ENCODE measurements at regions not wholly inside any gene's neighbourhood (a gene's known extent, or its start where the extent isn't known, plus 50 kb on each side); places are given as distances from the start of the nearest gene placed in this dataset.

GRCh38 chr13:110006304-110006703 lies 219.9 kb upstream of the IRS2 start:
- no peak for TF ChIP-seq POLR2A (IDR thresholded peaks at IDR 0.05)
- TF ChIP-seq, protein P1, sequence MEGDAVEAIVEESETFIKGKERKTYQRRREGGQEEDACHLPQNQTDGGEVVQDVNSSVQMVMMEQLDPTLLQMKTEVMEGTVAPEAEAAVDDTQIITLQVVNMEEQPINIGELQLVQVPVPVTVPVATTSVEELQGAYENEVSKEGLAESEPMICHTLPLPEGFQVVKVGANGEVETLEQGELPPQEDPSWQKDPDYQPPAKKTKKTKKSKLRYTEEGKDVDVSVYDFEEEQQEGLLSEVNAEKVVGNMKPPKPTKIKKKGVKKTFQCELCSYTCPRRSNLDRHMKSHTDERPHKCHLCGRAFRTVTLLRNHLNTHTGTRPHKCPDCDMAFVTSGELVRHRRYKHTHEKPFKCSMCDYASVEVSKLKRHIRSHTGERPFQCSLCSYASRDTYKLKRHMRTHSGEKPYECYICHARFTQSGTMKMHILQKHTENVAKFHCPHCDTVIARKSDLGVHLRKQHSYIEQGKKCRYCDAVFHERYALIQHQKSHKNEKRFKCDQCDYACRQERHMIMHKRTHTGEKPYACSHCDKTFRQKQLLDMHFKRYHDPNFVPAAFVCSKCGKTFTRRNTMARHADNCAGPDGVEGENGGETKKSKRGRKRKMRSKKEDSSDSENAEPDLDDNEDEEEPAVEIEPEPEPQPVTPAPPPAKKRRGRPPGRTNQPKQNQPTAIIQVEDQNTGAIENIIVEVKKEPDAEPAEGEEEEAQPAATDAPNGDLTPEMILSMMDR (IDR thresholded peaks at IDR 0.05), result no peak
- WGBS, 4 donors, result 50 to 72% (median 62%) methylated on average over 8 of the region's 8 CpGs
- Histone ChIP-seq H3K27me3 (no peaks in the 10 kb centered on the region), H3K27ac (no peak overlapping the region), H3K4me3 (no peak overlapping the region), H3K9me3 (replicated peaks in 1 of 3) (no peaks in the 10 kb centered on the region), H3K4me1 (replicated peaks in 1 of 2) (no peaks in the 10 kb centered on the region), H3K36me3 (replicated peaks in 1 of 2) (no peaks in the 10 kb centered on the region)
- intact Hi-C loops (cut with DNase I), result no loop called here
- peak in 6 of 7 donors; percentile 20 to 60 (median 44) for DNase-seq

DNA sequence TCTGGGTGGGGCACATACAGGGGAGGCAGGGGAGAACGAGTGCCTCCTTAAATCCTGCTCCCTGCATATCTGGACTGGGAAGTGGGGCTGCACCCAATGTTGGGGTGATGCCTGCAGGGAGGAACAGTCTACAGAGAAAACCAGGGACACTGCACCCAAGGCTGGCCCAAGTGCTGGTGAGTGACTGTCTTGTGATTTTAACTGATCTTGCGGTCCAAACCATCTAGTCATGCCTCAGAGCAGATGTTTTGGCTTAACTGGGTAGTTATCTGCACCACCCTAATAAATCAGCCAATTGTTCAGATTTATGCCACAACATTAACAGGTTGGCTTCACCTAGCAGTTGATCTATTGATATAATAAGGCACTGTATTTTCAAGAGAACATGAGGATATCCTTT lies 219.2 kb upstream of the IRS2 start:
- TF ChIP-seq, protein P1 (IDR thresholded peaks at IDR 0.05), result no peak
- TF ChIP-seq POLR2A (IDR thresholded peaks at IDR 0.05), result no peak
- Histone ChIP-seq H3K36me3 (replicated peaks in 1 of 2) (no peaks in the 10 kb centered on the region), H3K9me3 (replicated peaks in 1 of 3) (no peaks in the 10 kb centered on the region), H3K27ac (no peak overlapping the region), H3K27me3 (no peaks in the 10 kb centered on the region), H3K4me3 (no peak overlapping the region), H3K4me1 (replicated peaks in 1 of 2) (no peaks in the 10 kb centered on the region)
- 32 to 100% (median 74%) methylated on average over 2 of the region's 2 CpGs for WGBS, 4 donors
- intact Hi-C loops (cut with DNase I), result no loop called here
- no peak for DNase-seq

GRCh38 chr13:110004814-110005213 lies 218.4 kb upstream of the IRS2 start:
- Histone ChIP-seq H3K4me3 (no peak overlapping the region), H3K27ac (no peak overlapping the region), H3K36me3 (replicated peaks in 1 of 2) (no peaks in the 10 kb centered on the region), H3K9me3 (replicated peaks in 1 of 3) (no peaks in the 10 kb centered on the region), H3K27me3 (no peaks in the 10 kb centered on the region), H3K4me1 (replicated peaks in 1 of 2) (no peaks in the 10 kb centered on the region)
- TF ChIP-seq POLR2A (IDR thresholded peaks at IDR 0.05), result no peak
- no peak for DNase-seq
- intact Hi-C loops (cut with DNase I), result no loop called here
- WGBS, 4 donors, result 67 to 94% (median 87%) methylated on average over 1 to 2 of the region's 2 CpGs

DNA sequence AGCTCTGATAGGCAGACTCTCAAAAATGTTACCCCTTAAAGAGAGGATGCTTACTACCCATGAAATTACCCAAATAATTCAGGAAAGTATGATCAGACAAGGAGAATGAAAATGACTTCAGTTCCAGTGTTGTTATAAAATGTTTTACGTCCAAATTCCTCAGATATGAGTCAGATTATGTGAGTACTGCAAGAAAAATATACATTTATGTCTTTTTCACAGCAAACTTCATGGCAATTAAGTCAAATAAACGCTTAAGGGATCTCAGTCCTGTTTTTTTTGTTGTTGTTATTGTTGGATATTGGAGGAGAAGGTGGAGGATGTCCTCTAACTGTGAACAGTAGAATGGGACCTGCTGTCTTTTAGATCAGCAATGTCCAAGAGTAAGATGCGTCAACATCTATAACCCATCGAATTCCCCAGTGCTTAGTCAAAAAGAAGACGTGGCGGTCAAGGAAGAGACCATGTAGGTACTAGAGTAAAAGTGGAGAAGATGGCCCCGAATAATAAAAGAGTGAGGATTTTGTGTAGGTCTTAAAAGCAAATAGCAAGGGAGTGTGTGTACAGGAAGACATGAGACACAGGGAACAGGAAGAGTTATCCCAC lies 215.4 kb upstream of the IRS2 start:
- Histone ChIP-seq H3K27me3 (no peaks in the 10 kb centered on the region), H3K9me3 (replicated peaks in 1 of 3) (no peaks in the 10 kb centered on the region), H3K36me3 (replicated peaks in 1 of 2) (no peaks in the 10 kb centered on the region), H3K27ac (no peak overlapping the region), H3K4me1 (replicated peaks in 1 of 2) (no peaks in the 10 kb centered on the region), H3K4me3 (no peak overlapping the region)
- intact Hi-C loops (cut with DNase I), result no loop called here
- WGBS, 4 donors, result 75 to 77% (median 76%) methylated on average over 7 of the region's 7 CpGs
- TF ChIP-seq, protein P1 (IDR thresholded peaks at IDR 0.05), result no peak
- TF ChIP-seq POLR2A (IDR thresholded peaks at IDR 0.05), result no peak
- no peak for DNase-seq

Data from adrenal gland (tissue), 9 donors.